IMR-90 (cell line): ENCODE measurements at regions not wholly inside any gene's neighbourhood (a gene's known extent, or its start where the extent isn't known, plus 50 kb on each side); places are given as distances from the start of the nearest gene placed in this dataset.

ENCODE experiments used
- ATAC-seq: fragments of 200-7000 bp; cut with Tn5 transposase; 2 replicates; pipeline ENCODE4 v1.9.1; 2020; ENCODE audit warnings: low read depth, mild to moderate bottlenecking, moderate library complexity
- BruUV-seq: library from RNA; stranded (reverse); fragments of 400-500 nt; replicated peaks from 2 replicates; lab custom pipeline; 2021; lab: Mats Ljungman, UMichigan
- CTCF ChIA-PET: fragments of 300-600 bp; formaldehyde crosslinking; extraction: SDS; loops from one replicate; lab custom pipeline; 2021; ENCODE audit warnings: antibody characterized with exemption; lab: Yijun Ruan, JAX
- POLR2A ChIA-PET: fragments of 300-600 bp; sonication (Branson Sonifier 250); formaldehyde crosslinking; loops from one replicate; lab custom pipeline; 2022; ENCODE audit warnings: antibody characterized with exemption; ENCODE audit not compliant: unreplicated experiment; lab: Charles Lee
- DNase-seq: peaks from one replicate; pipeline ENCODE4 v3.0.0; 2013
- H2AFZ ChIP-seq: replicated peaks from 2 replicates; pipeline ENCODE3; 2013; ENCODE audit warnings: low read length, mild to moderate bottlenecking; ENCODE audit not compliant: poor library complexity
- H2AK5ac ChIP-seq: 2 replicates; pipeline ENCODE4 v1.6.1; 2013; ENCODE audit warnings: low read depth, low read length, inconsistent platforms
- H2AK9ac ChIP-seq: replicated peaks from 2 replicates; pipeline ENCODE3; 2013; ENCODE audit warnings: mild to moderate bottlenecking, low read depth, low read length, moderate library complexity; ENCODE audit not compliant: poor library complexity
- H2BK120ac ChIP-seq: 2 replicates; pipeline ENCODE4 v1.6.1; 2013; ENCODE audit warnings: low read depth, low read length, inconsistent platforms
- H2BK15ac ChIP-seq: 3 replicates; pipeline ENCODE4 v1.6.1; 2013; ENCODE audit warnings: low read depth, low read length, inconsistent platforms
- H2BK20ac ChIP-seq: 2 replicates; pipeline ENCODE4 v1.6.1; 2013; ENCODE audit warnings: low read depth, mild to moderate bottlenecking, inconsistent platforms, low read length, moderate library complexity
- H2BK5ac ChIP-seq: 2 replicates; pipeline ENCODE4 v1.6.1; 2013; ENCODE audit warnings: mild to moderate bottlenecking, low read depth, low read length, inconsistent platforms; ENCODE audit not compliant: poor library complexity, severe bottlenecking
- H3K14ac ChIP-seq: replicated peaks from 2 replicates; pipeline ENCODE4 v1.6.1; 2013; ENCODE audit warnings: low read depth, low read length, inconsistent platforms
- H3K18ac ChIP-seq: 2 replicates; pipeline ENCODE4 v1.6.1; 2013; ENCODE audit warnings: low read depth, low read length, control low read depth
- H3K23ac ChIP-seq: 2 replicates; pipeline ENCODE4 v1.6.1; 2013; ENCODE audit warnings: low read depth, low read length, inconsistent platforms
- H3K27ac ChIP-seq: 2 replicates; pipeline ENCODE4 v1.5.1; 2013; ENCODE audit warnings: mild to moderate bottlenecking, control low read depth, low read length; ENCODE audit not compliant: insufficient read depth
- H3K27me3 ChIP-seq: 2 replicates; pipeline ENCODE4 v1.6.1; 2013; ENCODE audit warnings: low read length; ENCODE audit not compliant: control insufficient read depth, insufficient read depth
- H3K36me3 ChIP-seq: 2 replicates; pipeline ENCODE4 v1.6.1; 2013; ENCODE audit warnings: low read length, mixed read lengths; ENCODE audit not compliant: control insufficient read depth, insufficient read depth
- H3K4ac ChIP-seq: 2 replicates; pipeline ENCODE4 v1.6.1; 2013; ENCODE audit warnings: low read depth, low read length, inconsistent platforms
- H3K4me1 ChIP-seq: 2 replicates; pipeline ENCODE4 v1.6.1; 2013; ENCODE audit warnings: low read length, mixed read lengths; ENCODE audit not compliant: control insufficient read depth, insufficient read depth
- H3K4me2 ChIP-seq: 2 replicates; pipeline ENCODE4 v1.6.1; 2013; ENCODE audit warnings: low read depth, mild to moderate bottlenecking, control low read depth, low read length, moderate library complexity
- H3K4me3 ChIP-seq: 2 replicates; pipeline ENCODE4 v1.5.1; 2013; ENCODE audit warnings: low read depth, mild to moderate bottlenecking, control low read depth, low read length, moderate library complexity; ENCODE audit not compliant: insufficient read depth
- H3K56ac ChIP-seq: 2 replicates; pipeline ENCODE4 v1.6.1; 2013; ENCODE audit warnings: low read length, inconsistent platforms; ENCODE audit not compliant: insufficient read depth; ENCODE audit errors: extremely low read depth
- H3K79me1 ChIP-seq, 2 experiments: 2 replicates each; pipeline ENCODE4 v1.6.1; 2013; ENCODE audit warnings: low read length in 2 of 2, inconsistent platforms in 1 of 2, low read depth in 1 of 2
- H3K9ac ChIP-seq: 2 replicates; pipeline ENCODE4 v1.6.1; 2013; ENCODE audit warnings: low read depth, low read length, control low read depth
- H3K9me1 ChIP-seq: 2 replicates; pipeline ENCODE4 v1.6.1; 2013; ENCODE audit warnings: low read length, inconsistent platforms; ENCODE audit not compliant: insufficient read depth
- H3K9me3 ChIP-seq: 2 replicates; pipeline ENCODE4 v1.6.1; 2013; ENCODE audit warnings: low read length; ENCODE audit not compliant: control insufficient read depth, insufficient read depth
- H4K20me1 ChIP-seq: 2 replicates; pipeline ENCODE4 v1.6.1; 2013; ENCODE audit warnings: low read length, inconsistent platforms; ENCODE audit not compliant: insufficient read depth
- H4K5ac ChIP-seq: 2 replicates; pipeline ENCODE4 v1.6.1; 2013; ENCODE audit warnings: mild to moderate bottlenecking, low read depth, low read length, control low read depth
- H4K8ac ChIP-seq, 2 experiments: 2 replicates each; pipeline ENCODE4 v1.6.1; 2013; ENCODE audit warnings: low read depth in 2 of 2, low read length in 2 of 2, control low read depth in 1 of 2, inconsistent platforms in 1 of 2
- H4K91ac ChIP-seq: 2 replicates; pipeline ENCODE4 v1.6.1; 2013; ENCODE audit warnings: low read depth, low read length, inconsistent platforms; ENCODE audit not compliant: insufficient read depth
- BHLHE40 ChIP-seq: fragments of 150-350 bp; IDR thresholded peaks from 2 replicates; pipeline ENCODE4 v1.6.1; 2016; ENCODE audit warnings: mild to moderate bottlenecking, low read depth, low read length
- CEBPB ChIP-seq: IDR thresholded peaks from 2 replicates; pipeline ENCODE4 v1.6.1; 2012; ENCODE audit warnings: low read depth, low read length, improper control_type of control experiment
- CHD1 ChIP-seq: IDR thresholded peaks from 2 replicates; pipeline ENCODE4 v1.6.1; 2012; ENCODE audit warnings: low read depth, low read length, improper control_type of control experiment
- MAZ ChIP-seq: IDR thresholded peaks from 2 replicates; pipeline ENCODE4 v1.6.1; 2012; ENCODE audit warnings: low read depth, mild to moderate bottlenecking, low read length, improper control_type of control experiment, moderate library complexity, borderline replicate concordance
- MXI1 ChIP-seq: IDR thresholded peaks from 2 replicates; pipeline ENCODE4 v1.6.1; 2012; ENCODE audit warnings: low read depth, mild to moderate bottlenecking, low read length, moderate library complexity, borderline replicate concordance
- NFE2L2 ChIP-seq: fragments of 150-350 bp; IDR thresholded peaks from 2 replicates; pipeline ENCODE4 v1.6.1; 2016; ENCODE audit warnings: low read depth, mild to moderate bottlenecking, low read length
- POLR2A ChIP-seq: IDR thresholded peaks from 2 replicates; pipeline ENCODE4 v1.6.1; 2012; ENCODE audit warnings: mild to moderate bottlenecking, low read depth, low read length
- RCOR1 ChIP-seq: IDR thresholded peaks from 2 replicates; pipeline ENCODE4 v1.6.1; 2012; ENCODE audit warnings: mild to moderate bottlenecking, low read length, improper control_type of control experiment; ENCODE audit not compliant: insufficient replicate concordance
- RFX5 ChIP-seq: IDR thresholded peaks from 2 replicates; pipeline ENCODE4 v1.8.0; 2012; ENCODE audit warnings: low read depth, mild to moderate bottlenecking, low read length, moderate library complexity
- SMC3 ChIP-seq: fragments of 150-350 bp; IDR thresholded peaks from 2 replicates; pipeline ENCODE4 v1.6.1; 2016; ENCODE audit warnings: low read depth, mild to moderate bottlenecking, antibody characterized with exemption, low read length, moderate library complexity
- USF2 ChIP-seq: fragments of 150-350 bp; IDR thresholded peaks from 2 replicates; pipeline ENCODE4 v1.6.1; 2017; ENCODE audit warnings: mild to moderate bottlenecking, antibody characterized with exemption, low read length, low read depth
- WGBS, 2 experiments: methylation state at CpG; one replicate each; pipeline versions ENCODE4 v1.1.5 to v1.1.7; 2013; ENCODE audit warnings: missing lambda C conversion rate in 2 of 2; ENCODE audit not compliant: insufficient read length in 1 of 2; ENCODE audit errors: extremely low coverage in 2 of 2; 5-methylcytosine and 5-hydroxymethylcytosine counted together
- dilution Hi-C: fragments of 300-500 bp; cut with HindIII; formaldehyde crosslinking; loops from one replicate; pipeline ENCODE4 v1.14.3; 2018; ENCODE audit warnings: low sequenced_read_pairs; ENCODE audit not compliant: unreplicated experiment
- in situ Hi-C: fragments of 300-500 bp; cut with MboI; formaldehyde crosslinking; loops from 3 replicates; pipeline ENCODE4 v1.14.3; 2019; ENCODE audit warnings: low sequenced_read_pairs, inconsistent platforms, mixed read lengths
- intact Hi-C: fragments of 100-400 bp; cut with micrococcal nuclease; formaldehyde crosslinking; loops from 2 replicates; pipeline ENCODE4 v1.10.0; 2022
- TF ChIP-seq, protein P1 (sequence below): fragments of 150-350 bp; IDR thresholded peaks from 2 replicates; pipeline ENCODE4 v1.6.1; 2016; ENCODE audit warnings: low read depth, mild to moderate bottlenecking, low read length, moderate library complexity, borderline replicate concordance

- ChIA-PET POLR2A (interaction anchor here (0.6 kb wide), 1 partner anchor 95 kb away, joined by 4 read pairs; no protein-coding TSS in a partner anchor), CTCF (no interaction called here)
- H2BK20ac ChIP-seq, result no peak overlapping the region
- H3K4me1 ChIP-seq, result peaks cover 3% of the 10 kb centered on the region; the same call in 1 of the 2 replicates
- no peak for DNase-seq
- H3K9me1 ChIP-seq, result no peaks in the 10 kb centered on the region
- dilution Hi-C loops, result no loop called here
- H4K5ac ChIP-seq, result no peak overlapping the region
- no peak overlapping the region for H3K18ac ChIP-seq
- no peak overlapping the region for H2BK15ac ChIP-seq
- H4K20me1 ChIP-seq, result no peaks in the 10 kb centered on the region
- no peak overlapping the region for H3K27ac ChIP-seq
- H3K4ac ChIP-seq, result no peak overlapping the region
- no peak overlapping the region for H3K4me3 ChIP-seq
- in situ Hi-C loops, result no loop called here
- H3K27me3 ChIP-seq, result no peaks in the 10 kb centered on the region
- H4K8ac ChIP-seq, result no peak overlapping the region
- TF ChIP-seq, protein P1, sequence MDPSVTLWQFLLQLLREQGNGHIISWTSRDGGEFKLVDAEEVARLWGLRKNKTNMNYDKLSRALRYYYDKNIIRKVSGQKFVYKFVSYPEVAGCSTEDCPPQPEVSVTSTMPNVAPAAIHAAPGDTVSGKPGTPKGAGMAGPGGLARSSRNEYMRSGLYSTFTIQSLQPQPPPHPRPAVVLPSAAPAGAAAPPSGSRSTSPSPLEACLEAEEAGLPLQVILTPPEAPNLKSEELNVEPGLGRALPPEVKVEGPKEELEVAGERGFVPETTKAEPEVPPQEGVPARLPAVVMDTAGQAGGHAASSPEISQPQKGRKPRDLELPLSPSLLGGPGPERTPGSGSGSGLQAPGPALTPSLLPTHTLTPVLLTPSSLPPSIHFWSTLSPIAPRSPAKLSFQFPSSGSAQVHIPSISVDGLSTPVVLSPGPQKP, result no peak
- TF ChIP-seq NFE2L2, result no peak
- no peak for TF ChIP-seq CEBPB
- TF ChIP-seq CHD1, result no peak
- TF ChIP-seq SMC3, result no peak
- no peak for TF ChIP-seq USF2
- no peak for TF ChIP-seq RCOR1
- no peak for TF ChIP-seq RFX5
- no peak for TF ChIP-seq POLR2A
- no peak for TF ChIP-seq MXI1
- TF ChIP-seq BHLHE40, result no peak
- TF ChIP-seq MAZ, result no peak
- no peak overlapping the region for H3K4me2 ChIP-seq
- no peaks in the 10 kb centered on the region for H3K36me3 ChIP-seq
- H4K91ac ChIP-seq, result no peak overlapping the region
- no peak overlapping the region for H2AK9ac ChIP-seq
- no peak for ATAC-seq
- H3K14ac ChIP-seq, result no peak overlapping the region
- BruUV-seq, result no TSS peak
- H3K9ac ChIP-seq, result no peak overlapping the region
- H2AK5ac ChIP-seq, result no peak overlapping the region
- no peak overlapping the region for H3K56ac ChIP-seq
- no peak overlapping the region for H2BK120ac ChIP-seq
- intact Hi-C loops, result no loop called here
- no peaks in the 10 kb centered on the region for H3K9me3 ChIP-seq
- no CpG with 5 or more reads among the region's 1 CpG for WGBS, 2 experiments
- no peak overlapping the region for H3K23ac ChIP-seq
- H2AFZ ChIP-seq, result no peak overlapping the region
- H2BK5ac ChIP-seq, result no peak overlapping the region
- H3K79me1 ChIP-seq, result no peaks in the 10 kb centered on the region
Measured at GRCh38 chr4:14125375-14126129, 498.0 kb upstream of the BOD1L1 start.
